K562 (cell line): ENCODE measurements at regions not wholly inside any gene's neighbourhood (a gene's known extent, or its start where the extent isn't known, plus 50 kb on each side); places are given as distances from the start of the nearest gene placed in this dataset.

Experiments
- ATAC-seq: fragments of 200-7000 bp; cut with Tn5 transposase; 3 replicates; pipeline ENCODE4 v1.9.1; 2020; ENCODE audit warnings: moderate library complexity
- BruUV-seq: library from RNA; stranded (reverse); fragments of 400-500 nt; replicated peaks from 2 replicates; lab custom pipeline; 2021; lab: Mats Ljungman, UMichigan
- CTCF ChIA-PET: fragments of 300-600 bp; formaldehyde crosslinking; extraction: SDS; loops from one replicate; lab custom pipeline; 2021; ENCODE audit warnings: low intra/inter-chr PET ratio; lab: Yijun Ruan, JAX
- POLR2A ChIA-PET: fragments of 300-600, 350-650 bp; sonication (Branson Sonifier 250); formaldehyde crosslinking; extraction: SDS; loops from one replicate; lab custom pipeline; 2021; ENCODE audit warnings: antibody characterized with exemption, inconsistent platforms; lab: Yijun Ruan, JAX
- DNase-seq, 4 experiments: peaks; one replicate each; pipeline versions ENCODE4 v3.0.0 to v3.0.0-alpha.2; 2011 to 2018; ENCODE audit warnings: low spot score in 3 of 4, mixed read lengths in 3 of 4; ENCODE audit errors: extremely low read depth in 1 of 4
- FAIRE-seq: peaks from 2 replicates; lab custom pipeline; 2011; peaks lifted over from hg19 to GRCh38; lab: Jason Lieb, UNC
- H2AFZ ChIP-seq: 2 replicates; pipeline ENCODE4 v1.6.0; 2011; ENCODE audit warnings: low read depth, low read length, control low read depth, inconsistent platforms
- H3K27ac ChIP-seq: fragments of 200-600 bp; 3 replicates; pipeline ENCODE4 v1.8.0; 2011; ENCODE audit warnings: low read depth, mild to moderate bottlenecking, control low read depth, inconsistent platforms, low read length, moderate library complexity, mixed read lengths; ENCODE audit errors: extremely low read depth
- H3K27me3 ChIP-seq, 2 experiments: fragments of 300-600 bp in 1 of 2; 2 replicates in 1 of 2; 3 replicates in 1 of 2; pipeline versions ENCODE4 v1.6.0 to v1.8.0; 2011; ENCODE audit warnings: inconsistent platforms in 2 of 2, low read length in 2 of 2, mild to moderate bottlenecking in 1 of 2, mixed read lengths in 1 of 2, moderate library complexity in 1 of 2; ENCODE audit not compliant: control insufficient read depth in 2 of 2, insufficient read depth in 2 of 2
- H3K36me3 ChIP-seq: fragments of 300-600 bp; 3 replicates; pipeline ENCODE4 v1.8.0; 2011; ENCODE audit warnings: mild to moderate bottlenecking, low read length, inconsistent platforms; ENCODE audit not compliant: control insufficient read depth, insufficient read depth
- H3K4me1 ChIP-seq, 2 experiments: fragments of 200-600 bp in 1 of 2; replicated peaks in 1 of 2; 2 replicates in 1 of 2; 3 replicates in 1 of 2; pipeline versions ENCODE4 v1.5.1 to v1.8.0; 2011; ENCODE audit warnings: inconsistent platforms in 2 of 2, low read length in 2 of 2, mild to moderate bottlenecking in 1 of 2, mixed read lengths in 1 of 2, moderate library complexity in 1 of 2; ENCODE audit not compliant: control insufficient read depth in 2 of 2, insufficient read depth in 2 of 2
- H3K4me2 ChIP-seq: 2 replicates; pipeline ENCODE4 v1.6.1; 2011; ENCODE audit warnings: low read length, control low read depth, inconsistent platforms, mixed read lengths; ENCODE audit not compliant: insufficient read depth
- H3K4me3 ChIP-seq: fragments of 200-600 bp; sonication (generic), shearing (Covaris generic); 2 replicates; pipeline ENCODE4 v1.5.1; 2016; ENCODE audit warnings: control low read depth, inconsistent platforms
- H3K79me2 ChIP-seq: fragments of 200-600 bp; 3 replicates; pipeline ENCODE4 v1.8.0; 2011; ENCODE audit warnings: low read length, inconsistent platforms; ENCODE audit not compliant: control insufficient read depth, insufficient read depth
- H3K9ac ChIP-seq, 2 experiments: 2 replicates each; pipeline versions ENCODE4 v1.6.0 to v1.6.1; 2011; ENCODE audit warnings: low read depth in 2 of 2, low read length in 2 of 2, control low read depth in 1 of 2, inconsistent platforms in 1 of 2, mild to moderate bottlenecking in 1 of 2, mixed read lengths in 1 of 2; ENCODE audit not compliant: insufficient read depth in 1 of 2
- H3K9me1 ChIP-seq: one replicate; pipeline ENCODE4 v1.6.0; 2011; ENCODE audit warnings: inconsistent platforms, mild to moderate bottlenecking, low read length, moderate library complexity; ENCODE audit not compliant: control insufficient read depth, insufficient read depth
- H3K9me3 ChIP-seq: replicated peaks from 2 replicates; pipeline ENCODE4 v1.5.1; 2011; ENCODE audit warnings: low read depth, low read length, inconsistent platforms; ENCODE audit not compliant: control insufficient read depth, insufficient read depth
- H4K20me1 ChIP-seq: replicated peaks from 2 replicates; pipeline ENCODE4 v1.6.1; 2011; ENCODE audit warnings: low read length, inconsistent platforms, mixed read lengths; ENCODE audit not compliant: control insufficient read depth, insufficient read depth
- MEIS2 ChIP-seq: fragments of 450-650 bp; IDR thresholded peaks from 2 replicates; pipeline ENCODE4 v1.6.1; 2014; ENCODE audit warnings: mild to moderate bottlenecking; ENCODE audit not compliant: partially characterized antibody
- ZNF318 ChIP-seq, 2 experiments: fragments of 450-650 bp; IDR thresholded peaks; 2 replicates each; pipeline ENCODE4 v1.6.1; 2016; ENCODE audit warnings: mild to moderate bottlenecking in 2 of 2, borderline replicate concordance in 1 of 2, low read depth in 1 of 2, moderate library complexity in 1 of 2
- WGBS: fragments of 100-300 bp; shearing (Covaris generic); methylation state at CpG from one replicate; pipeline ENCODE4 v1.1.6; 2016; ENCODE audit warnings: low coverage, mixed read lengths; ENCODE audit not compliant: insufficient coverage; ENCODE audit errors: missing lambda C conversion rate; 5-methylcytosine and 5-hydroxymethylcytosine counted together
- in situ Hi-C: fragments of 300-500 bp; cut with MboI; formaldehyde crosslinking; loops from 4 replicates; pipeline ENCODE4 v1.15.0; 2018; ENCODE audit warnings: inconsistent platforms, mixed read lengths
- intact Hi-C: fragments of 100-400 bp; cut with micrococcal nuclease; formaldehyde crosslinking; loops from 2 replicates; pipeline ENCODE4 v1.14.2; 2022

GRCh38 chr2:104668631-104669030 lies 185.3 kb upstream of the POU3F3 start:
- 0% methylated on average over 2 of the region's 2 CpGs for WGBS
- Histone ChIP-seq H4K20me1 (no peaks in the 10 kb centered on the region), H3K4me3 (no peak overlapping the region), H3K79me2 (no peaks in the 10 kb centered on the region), H3K9ac (no peak overlapping the region), H3K4me1 (no peaks in the 10 kb centered on the region), H3K9me3 (no peaks in the 10 kb centered on the region), H2AFZ (no peak overlapping the region), H3K4me2 (no peak overlapping the region), H3K9me1 (no peaks in the 10 kb centered on the region), H3K27me3 (no peaks in the 10 kb centered on the region; a peak in 1 of 5 replicates), H3K36me3 (no peaks in the 10 kb centered on the region), H3K27ac (no peak overlapping the region)
- no peak for DNase-seq
- TF ChIP-seq ZNF318 (IDR thresholded peaks at IDR 0.05; ENCODE audit: borderline replicate concordance in 1 of 2, low read depth in 1 of 2) (no peak), MEIS2 (no peak)
- ChIA-PET CTCF (no interaction called here), POLR2A (no interaction called here)
- in situ Hi-C loops: no loop called here
- ATAC-seq: no peak
- no TSS peak for BruUV-seq
- intact Hi-C loops: no loop called here
- FAIRE-seq: no peak
